Liver (tissue), 7 donors: ENCODE measurements at regions not wholly inside any gene's neighbourhood (a gene's known extent, or its start where the extent isn't known, plus 50 kb on each side); places are given as distances from the start of the nearest gene placed in this dataset.
"Not testable (repeated sequence)": the region's sequence is repeated elsewhere in the genome, so short reads cannot be mapped to it uniquely, and the experiment has no call there.

Experiments
- DNase-seq: peaks from one replicate; pipeline ENCODE4 v3.0.0-alpha.2; 2017; ENCODE audit warnings: low spot score
- H3K27ac ChIP-seq, 2 donors: one replicate each; pipeline ENCODE4 v1.7.0; 2013; ENCODE audit warnings: inconsistent platforms in 2 of 2, low read length in 2 of 2, control low read depth in 1 of 2, low read depth in 1 of 2, mild to moderate bottlenecking in 1 of 2
- H3K27me3 ChIP-seq, 4 donors: one replicate each; pipeline versions ENCODE4 v1.6.1 to v1.7.0; 2013; ENCODE audit warnings: low read length in 3 of 4, inconsistent platforms in 1 of 4, mild to moderate bottlenecking in 1 of 4, moderate library complexity in 1 of 4; ENCODE audit not compliant: control insufficient read depth in 4 of 4, insufficient read depth in 4 of 4
- H3K36me3 ChIP-seq, 4 donors: one replicate each; pipeline versions ENCODE4 v1.6.1 to v1.7.0; 2013; ENCODE audit warnings: low read length in 3 of 4, mild to moderate bottlenecking in 3 of 4, low read depth in 1 of 4, moderate library complexity in 1 of 4; ENCODE audit not compliant: control insufficient read depth in 4 of 4, insufficient read depth in 3 of 4
- H3K4me1 ChIP-seq, 4 donors: one replicate each; pipeline versions ENCODE4 v1.6.1 to v1.7.0; 2013; ENCODE audit warnings: low read length in 3 of 4, mild to moderate bottlenecking in 3 of 4, moderate library complexity in 1 of 4; ENCODE audit not compliant: control insufficient read depth in 4 of 4, insufficient read depth in 4 of 4
- H3K4me3 ChIP-seq, 3 donors: one replicate each; pipeline versions ENCODE4 v1.6.1 to v1.7.0; 2013; ENCODE audit warnings: low read length in 3 of 3, control low read depth in 1 of 3, low read depth in 1 of 3, mild to moderate bottlenecking in 1 of 3
- H3K9ac ChIP-seq, 2 donors: one replicate each; pipeline ENCODE4 v1.7.0; 2013; ENCODE audit warnings: low read length in 2 of 2, mild to moderate bottlenecking in 2 of 2, moderate library complexity in 2 of 2, control low read depth in 1 of 2, low read depth in 1 of 2
- H3K9me3 ChIP-seq, 4 donors: one replicate each; pipeline versions ENCODE4 v1.6.1 to v1.7.0; 2013; ENCODE audit warnings: low read length in 3 of 4; ENCODE audit not compliant: control insufficient read depth in 4 of 4
- EGR1 ChIP-seq, 2 donors: IDR thresholded peaks; 2 replicates each; pipeline ENCODE4 v1.6.1; 2016 to 2018; ENCODE audit warnings: antibody characterized with exemption in 2 of 2, low read depth in 2 of 2
- FOXA2 ChIP-seq: IDR thresholded peaks from 2 replicates; pipeline ENCODE4 v1.6.1; 2016; ENCODE audit warnings: antibody characterized with exemption
- GABPA ChIP-seq, 2 donors: IDR thresholded peaks in 1 of 2; conservative IDR thresholded peaks in 1 of 2; 2 replicates each; pipeline ENCODE4 v1.6.1; 2016; ENCODE audit warnings: antibody characterized with exemption in 2 of 2, mild to moderate bottlenecking in 1 of 2, moderate library complexity in 1 of 2
- HNF4G ChIP-seq: IDR thresholded peaks from 2 replicates; pipeline ENCODE4 v1.6.1; 2016; ENCODE audit warnings: antibody characterized with exemption
- NR2F2 ChIP-seq: IDR thresholded peaks from 2 replicates; pipeline ENCODE4 v1.6.1; 2016; ENCODE audit warnings: antibody characterized with exemption
- RXRA ChIP-seq, 2 donors: IDR thresholded peaks; 2 replicates each; pipeline ENCODE4 v1.6.1; 2017 to 2018; ENCODE audit warnings: antibody characterized with exemption in 2 of 2, mild to moderate bottlenecking in 1 of 2
- SP1 ChIP-seq: IDR thresholded peaks from 2 replicates; pipeline ENCODE4 v1.6.1; 2018; ENCODE audit warnings: antibody characterized with exemption, mild to moderate bottlenecking
- YY1 ChIP-seq: IDR thresholded peaks from 2 replicates; pipeline ENCODE4 v1.6.1; 2016; ENCODE audit warnings: antibody characterized with exemption, mild to moderate bottlenecking
- WGBS: extraction: QIAGEN DNeasy Blood & Tissue Kit; methylation state at CpG from one replicate; pipeline ENCODE4 v1.1.7; 2013; 5-methylcytosine and 5-hydroxymethylcytosine counted together
- TF ChIP-seq, protein P1 (sequence below): IDR thresholded peaks from 2 replicates; pipeline ENCODE4 v1.6.1; 2016; ENCODE audit warnings: antibody characterized with exemption, mild to moderate bottlenecking
- TF ChIP-seq, protein P2 (sequence below): IDR thresholded peaks from 2 replicates; pipeline ENCODE4 v1.6.1; 2016; ENCODE audit warnings: antibody characterized with exemption
- TF ChIP-seq, protein P3 (sequence below): IDR thresholded peaks from 2 replicates; pipeline ENCODE4 v1.6.1; 2016; ENCODE audit warnings: antibody characterized with exemption
- donor health status: healthy.
- donor health status: healthy.
- donor health status: healthy.
- donor health status: healthy.

DNA sequence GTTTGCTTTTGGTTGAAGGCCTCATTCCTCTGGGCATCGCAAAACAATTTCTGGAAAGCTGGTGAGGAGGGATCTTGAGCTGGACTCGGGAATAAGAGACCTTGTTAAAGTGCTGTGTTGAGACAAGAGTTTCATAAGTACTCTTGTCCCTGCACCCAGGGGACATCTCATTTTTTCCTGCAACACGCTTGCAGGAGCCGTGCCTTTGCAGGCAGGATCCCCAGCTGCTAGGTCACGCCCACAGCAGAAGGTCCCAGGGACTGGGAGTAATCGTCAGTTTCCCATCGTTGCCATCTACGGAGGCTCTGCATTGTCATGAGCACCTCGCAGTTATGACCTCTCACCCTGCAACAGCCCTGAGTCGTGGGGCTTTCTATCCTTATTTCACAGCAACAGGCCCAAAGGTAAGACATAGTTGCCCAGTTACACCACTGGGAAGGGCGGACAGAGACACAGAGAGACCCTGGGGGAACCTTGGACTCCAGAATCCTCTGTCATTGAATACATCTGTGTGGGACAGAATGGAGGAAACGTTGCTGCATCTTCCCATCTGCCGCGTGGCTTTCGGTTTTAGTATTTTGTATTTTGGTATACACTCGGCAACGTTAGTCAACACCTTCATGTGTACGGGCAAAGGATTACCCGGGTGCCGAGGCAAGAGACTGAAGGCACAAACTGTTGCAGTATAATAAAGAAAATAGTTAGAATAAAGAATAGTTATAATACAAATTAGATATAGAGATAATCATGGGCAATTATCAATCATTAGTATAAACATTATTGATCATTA is 60.4 kb upstream of the DMRTB1 start (continued):
- TF ChIP-seq, protein P1, sequence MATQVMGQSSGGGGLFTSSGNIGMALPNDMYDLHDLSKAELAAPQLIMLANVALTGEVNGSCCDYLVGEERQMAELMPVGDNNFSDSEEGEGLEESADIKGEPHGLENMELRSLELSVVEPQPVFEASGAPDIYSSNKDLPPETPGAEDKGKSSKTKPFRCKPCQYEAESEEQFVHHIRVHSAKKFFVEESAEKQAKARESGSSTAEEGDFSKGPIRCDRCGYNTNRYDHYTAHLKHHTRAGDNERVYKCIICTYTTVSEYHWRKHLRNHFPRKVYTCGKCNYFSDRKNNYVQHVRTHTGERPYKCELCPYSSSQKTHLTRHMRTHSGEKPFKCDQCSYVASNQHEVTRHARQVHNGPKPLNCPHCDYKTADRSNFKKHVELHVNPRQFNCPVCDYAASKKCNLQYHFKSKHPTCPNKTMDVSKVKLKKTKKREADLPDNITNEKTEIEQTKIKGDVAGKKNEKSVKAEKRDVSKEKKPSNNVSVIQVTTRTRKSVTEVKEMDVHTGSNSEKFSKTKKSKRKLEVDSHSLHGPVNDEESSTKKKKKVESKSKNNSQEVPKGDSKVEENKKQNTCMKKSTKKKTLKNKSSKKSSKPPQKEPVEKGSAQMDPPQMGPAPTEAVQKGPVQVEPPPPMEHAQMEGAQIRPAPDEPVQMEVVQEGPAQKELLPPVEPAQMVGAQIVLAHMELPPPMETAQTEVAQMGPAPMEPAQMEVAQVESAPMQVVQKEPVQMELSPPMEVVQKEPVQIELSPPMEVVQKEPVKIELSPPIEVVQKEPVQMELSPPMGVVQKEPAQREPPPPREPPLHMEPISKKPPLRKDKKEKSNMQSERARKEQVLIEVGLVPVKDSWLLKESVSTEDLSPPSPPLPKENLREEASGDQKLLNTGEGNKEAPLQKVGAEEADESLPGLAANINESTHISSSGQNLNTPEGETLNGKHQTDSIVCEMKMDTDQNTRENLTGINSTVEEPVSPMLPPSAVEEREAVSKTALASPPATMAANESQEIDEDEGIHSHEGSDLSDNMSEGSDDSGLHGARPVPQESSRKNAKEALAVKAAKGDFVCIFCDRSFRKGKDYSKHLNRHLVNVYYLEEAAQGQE, result no peak
- no peak for TF ChIP-seq FOXA2

DNA sequence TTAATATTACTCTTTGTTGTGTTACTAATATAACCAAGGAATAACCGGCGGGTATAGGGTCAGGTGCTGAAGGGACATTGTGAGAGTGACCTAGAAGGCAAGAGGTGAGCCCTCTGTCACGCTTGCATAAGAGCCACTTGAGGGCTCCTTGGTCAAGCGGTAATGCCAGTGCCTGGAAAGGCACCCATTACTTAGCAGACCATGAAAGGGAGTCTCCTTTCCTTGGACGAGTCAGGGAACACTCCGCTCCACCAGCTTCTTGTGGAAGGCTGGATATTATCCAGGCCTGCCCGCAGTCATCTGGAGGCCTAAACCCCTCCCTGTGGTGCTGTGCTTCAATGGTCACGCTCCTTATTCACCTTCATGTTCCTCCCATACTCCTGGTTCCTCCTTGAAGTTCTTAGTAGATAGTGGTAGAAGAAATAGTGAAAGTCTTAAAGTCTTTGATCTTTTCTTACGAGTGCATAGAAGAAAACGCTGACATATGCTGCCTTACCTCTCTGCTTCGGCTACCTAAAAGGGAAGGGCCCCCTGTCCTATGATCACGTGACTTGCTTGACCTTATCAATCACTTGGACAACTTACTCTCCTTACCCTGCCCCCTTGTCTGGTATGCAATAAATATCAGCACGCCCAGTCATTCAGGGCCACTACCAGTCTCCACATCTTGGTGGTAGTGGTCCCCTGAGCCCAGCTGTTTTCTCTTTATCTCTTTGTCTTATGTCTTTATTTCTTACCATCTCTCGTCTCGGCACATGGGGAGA is 59.6 kb upstream of the DMRTB1 start:
- H3K9ac ChIP-seq, H3K4me1 ChIP-seq, H3K4me3 ChIP-seq, H3K27me3 ChIP-seq, H3K9me3 ChIP-seq, DNase-seq, H3K36me3 ChIP-seq, H3K27ac ChIP-seq: not testable (repeated sequence)
- 91% methylated on average over 15 of the region's 15 CpGs for WGBS

DNA sequence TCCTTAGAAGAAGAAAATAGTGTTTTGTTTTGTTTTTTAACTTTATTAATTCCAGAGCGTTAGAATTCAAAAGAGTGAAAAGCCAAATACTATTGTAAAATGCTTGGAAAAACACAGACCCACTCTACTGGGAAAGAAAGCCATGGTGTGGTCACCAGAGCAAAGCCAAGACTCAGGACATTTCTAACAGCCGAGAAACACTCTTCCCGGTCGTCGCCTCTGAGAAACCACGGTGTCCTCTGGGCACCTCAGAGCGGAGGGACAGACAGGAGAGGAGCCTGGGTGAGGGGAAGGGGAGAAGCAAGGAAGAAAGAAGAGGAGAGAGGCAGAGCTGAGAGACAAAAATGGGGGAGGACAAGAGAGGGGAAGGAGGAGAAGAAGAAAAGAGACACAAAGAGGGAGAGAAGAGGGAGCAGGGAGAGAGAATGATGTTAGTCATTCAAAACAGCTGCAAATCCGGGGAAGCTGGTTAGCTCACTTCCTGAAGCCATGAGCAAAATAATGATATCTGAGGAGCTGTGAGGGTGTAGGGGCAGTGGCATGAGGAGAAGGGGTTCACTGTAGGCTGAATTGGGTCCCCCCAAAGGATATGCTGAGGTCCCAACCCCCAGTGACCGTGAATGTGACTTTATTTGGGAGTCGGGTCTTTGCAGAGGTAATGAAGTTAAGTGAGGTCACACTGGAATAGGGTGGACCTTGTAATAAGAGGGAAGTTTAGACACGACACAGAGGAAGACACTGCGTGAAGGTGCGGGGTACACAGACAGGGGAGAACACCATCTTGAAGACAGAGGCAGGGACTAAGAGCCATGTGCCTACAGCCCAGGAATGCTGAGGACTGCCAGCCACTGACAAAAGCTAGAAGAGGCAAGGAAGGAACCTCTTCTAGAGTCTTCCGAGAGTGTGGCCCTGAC is 58.2 kb upstream of the DMRTB1 start:
- no peak overlapping the region for H3K4me3 ChIP-seq
- 88% methylated on average over 14 of the region's 14 CpGs for WGBS

More for the DNA sequence above, 58.2 kb upstream of the DMRTB1 start:
- no peaks in the 10 kb centered on the region for H3K4me1 ChIP-seq
- TF ChIP-seq RXRA (IDR thresholded peaks at IDR 0.05), result no peak
- no peak for TF ChIP-seq SP1
- no peak for TF ChIP-seq GABPA (IDR thresholded peaks at IDR 0.05 in 1 of 2, conservative IDR thresholded peaks at IDR 0.05 in 1 of 2)
- no peak for TF ChIP-seq EGR1 (IDR thresholded peaks at IDR 0.05; ENCODE audit: low read depth in 2 of 2)
- TF ChIP-seq, protein P2, sequence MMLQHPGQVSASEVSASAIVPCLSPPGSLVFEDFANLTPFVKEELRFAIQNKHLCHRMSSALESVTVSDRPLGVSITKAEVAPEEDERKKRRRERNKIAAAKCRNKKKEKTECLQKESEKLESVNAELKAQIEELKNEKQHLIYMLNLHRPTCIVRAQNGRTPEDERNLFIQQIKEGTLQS, result no peak
- TF ChIP-seq HNF4G, result no peak
- TF ChIP-seq NR2F2, result no peak
- no peak for TF ChIP-seq YY1
- TF ChIP-seq, protein P3, sequence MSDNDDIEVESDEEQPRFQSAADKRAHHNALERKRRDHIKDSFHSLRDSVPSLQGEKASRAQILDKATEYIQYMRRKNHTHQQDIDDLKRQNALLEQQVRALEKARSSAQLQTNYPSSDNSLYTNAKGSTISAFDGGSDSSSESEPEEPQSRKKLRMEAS, result no peak
- H3K27ac ChIP-seq, result no peak overlapping the region
- H3K9me3 ChIP-seq, result no peaks in the 10 kb centered on the region
- no peak overlapping the region for H3K9ac ChIP-seq
- H3K27me3 ChIP-seq, result no peaks in the 10 kb centered on the region
- H3K36me3 ChIP-seq, result no peaks in the 10 kb centered on the region
- DNase-seq, result no peak
